GM12878 (cell line): ENCODE measurements at regions not wholly inside any gene's neighbourhood (a gene's known extent, or its start where the extent isn't known, plus 50 kb on each side); places are given as distances from the start of the nearest gene placed in this dataset.
A peak's percentile ranks its signal among the peaks of the same experiment; 100 is the strongest.

Experiments used
- DPF2 ChIP-seq: fragments of 450-650 bp; IDR thresholded peaks from 2 replicates; pipeline ENCODE4 v1.6.1; 2017; ENCODE audit warnings: mild to moderate bottlenecking
- EED ChIP-seq: sonication (generic); IDR thresholded peaks from 2 replicates; pipeline ENCODE4 v1.6.1; 2016; ENCODE audit warnings: antibody characterized with exemption, low read depth
- FOS ChIP-seq: IDR thresholded peaks from 3 replicates; pipeline ENCODE4 v1.6.1; 2011; ENCODE audit warnings: borderline replicate concordance; ENCODE audit not compliant: insufficient read length; ENCODE audit errors: extremely low read depth
- FOXM1 ChIP-seq: IDR thresholded peaks from 2 replicates; pipeline ENCODE4 v1.6.1; 2012; ENCODE audit warnings: low read depth, mild to moderate bottlenecking, inconsistent platforms, low read length, moderate library complexity
- MTA3 ChIP-seq: IDR thresholded peaks from 2 replicates; pipeline ENCODE4 v1.6.1; 2012; ENCODE audit warnings: low read length, inconsistent platforms, borderline replicate concordance
- TF ChIP-seq, protein P1 (sequence below): IDR thresholded peaks from 2 replicates; pipeline ENCODE4 v1.6.1; 2012; ENCODE audit warnings: improper control_type of control experiment, low read depth, low read length; ENCODE audit not compliant: insufficient replicate concordance
- TF ChIP-seq, protein P2 (sequence below), 3 experiments: IDR thresholded peaks in 2 of 3; conservative IDR thresholded peaks in 1 of 3; 2 replicates each; pipeline ENCODE4 v1.5.1; 2011; ENCODE audit warnings: low read depth in 3 of 3, low read length in 3 of 3, mild to moderate bottlenecking in 3 of 3, control low read depth in 2 of 3, moderate library complexity in 2 of 3, inconsistent platforms in 1 of 3, mixed read lengths in 1 of 3; ENCODE audit not compliant: control insufficient read depth in 2 of 3, insufficient read depth in 1 of 3; ENCODE audit errors: extremely low read depth in 1 of 3
- TF ChIP-seq, protein P3 (sequence below): IDR thresholded peaks from 2 replicates; pipeline ENCODE4 v1.6.1; 2012; ENCODE audit warnings: low read depth, low read length, improper control_type of control experiment

DNA sequence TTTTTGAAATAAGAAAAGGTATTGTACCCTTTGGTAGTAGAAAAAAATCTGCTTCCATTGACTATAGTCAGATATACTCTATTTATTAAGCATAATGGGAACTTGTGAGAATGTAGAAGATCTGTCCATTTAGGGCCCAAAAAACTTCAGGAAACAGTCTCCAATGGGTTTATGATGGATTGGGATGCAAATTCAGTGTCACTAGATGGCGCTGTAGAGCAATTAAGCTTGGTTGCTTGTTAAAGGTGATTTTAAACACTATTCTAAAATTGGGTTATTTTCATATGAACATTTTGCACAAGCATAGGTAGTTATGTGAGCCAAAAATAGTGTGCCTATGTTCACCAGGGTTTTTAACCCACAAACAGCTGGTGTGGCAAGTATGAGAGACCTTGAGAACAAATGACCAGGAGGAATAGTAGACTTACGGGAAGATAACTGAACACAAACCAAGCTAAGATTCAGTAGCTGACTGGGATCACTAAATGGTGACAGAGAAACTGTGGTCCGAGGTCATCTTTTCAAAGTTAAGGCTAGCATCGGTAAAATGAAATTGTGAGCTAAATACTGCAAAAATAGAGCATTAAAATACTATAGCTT, 80.3 kb upstream of the LSM6 start (continued):
- TF ChIP-seq, protein P1, sequence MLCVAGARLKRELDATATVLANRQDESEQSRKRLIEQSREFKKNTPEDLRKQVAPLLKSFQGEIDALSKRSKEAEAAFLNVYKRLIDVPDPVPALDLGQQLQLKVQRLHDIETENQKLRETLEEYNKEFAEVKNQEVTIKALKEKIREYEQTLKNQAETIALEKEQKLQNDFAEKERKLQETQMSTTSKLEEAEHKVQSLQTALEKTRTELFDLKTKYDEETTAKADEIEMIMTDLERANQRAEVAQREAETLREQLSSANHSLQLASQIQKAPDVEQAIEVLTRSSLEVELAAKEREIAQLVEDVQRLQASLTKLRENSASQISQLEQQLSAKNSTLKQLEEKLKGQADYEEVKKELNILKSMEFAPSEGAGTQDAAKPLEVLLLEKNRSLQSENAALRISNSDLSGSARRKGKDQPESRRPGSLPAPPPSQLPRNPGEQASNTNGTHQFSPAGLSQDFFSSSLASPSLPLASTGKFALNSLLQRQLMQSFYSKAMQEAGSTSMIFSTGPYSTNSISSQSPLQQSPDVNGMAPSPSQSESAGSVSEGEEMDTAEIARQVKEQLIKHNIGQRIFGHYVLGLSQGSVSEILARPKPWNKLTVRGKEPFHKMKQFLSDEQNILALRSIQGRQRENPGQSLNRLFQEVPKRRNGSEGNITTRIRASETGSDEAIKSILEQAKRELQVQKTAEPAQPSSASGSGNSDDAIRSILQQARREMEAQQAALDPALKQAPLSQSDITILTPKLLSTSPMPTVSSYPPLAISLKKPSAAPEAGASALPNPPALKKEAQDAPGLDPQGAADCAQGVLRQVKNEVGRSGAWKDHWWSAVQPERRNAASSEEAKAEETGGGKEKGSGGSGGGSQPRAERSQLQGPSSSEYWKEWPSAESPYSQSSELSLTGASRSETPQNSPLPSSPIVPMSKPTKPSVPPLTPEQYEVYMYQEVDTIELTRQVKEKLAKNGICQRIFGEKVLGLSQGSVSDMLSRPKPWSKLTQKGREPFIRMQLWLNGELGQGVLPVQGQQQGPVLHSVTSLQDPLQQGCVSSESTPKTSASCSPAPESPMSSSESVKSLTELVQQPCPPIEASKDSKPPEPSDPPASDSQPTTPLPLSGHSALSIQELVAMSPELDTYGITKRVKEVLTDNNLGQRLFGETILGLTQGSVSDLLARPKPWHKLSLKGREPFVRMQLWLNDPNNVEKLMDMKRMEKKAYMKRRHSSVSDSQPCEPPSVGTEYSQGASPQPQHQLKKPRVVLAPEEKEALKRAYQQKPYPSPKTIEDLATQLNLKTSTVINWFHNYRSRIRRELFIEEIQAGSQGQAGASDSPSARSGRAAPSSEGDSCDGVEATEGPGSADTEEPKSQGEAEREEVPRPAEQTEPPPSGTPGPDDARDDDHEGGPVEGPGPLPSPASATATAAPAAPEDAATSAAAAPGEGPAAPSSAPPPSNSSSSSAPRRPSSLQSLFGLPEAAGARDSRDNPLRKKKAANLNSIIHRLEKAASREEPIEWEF, result no peak
- TF ChIP-seq FOS (no peak), FOXM1 (0 out of 2 replicates have a peak, but pooled peaks have one; percentile 32), DPF2 (no peak), MTA3 (no peak), EED (no peak)
- TF ChIP-seq, protein P2, sequence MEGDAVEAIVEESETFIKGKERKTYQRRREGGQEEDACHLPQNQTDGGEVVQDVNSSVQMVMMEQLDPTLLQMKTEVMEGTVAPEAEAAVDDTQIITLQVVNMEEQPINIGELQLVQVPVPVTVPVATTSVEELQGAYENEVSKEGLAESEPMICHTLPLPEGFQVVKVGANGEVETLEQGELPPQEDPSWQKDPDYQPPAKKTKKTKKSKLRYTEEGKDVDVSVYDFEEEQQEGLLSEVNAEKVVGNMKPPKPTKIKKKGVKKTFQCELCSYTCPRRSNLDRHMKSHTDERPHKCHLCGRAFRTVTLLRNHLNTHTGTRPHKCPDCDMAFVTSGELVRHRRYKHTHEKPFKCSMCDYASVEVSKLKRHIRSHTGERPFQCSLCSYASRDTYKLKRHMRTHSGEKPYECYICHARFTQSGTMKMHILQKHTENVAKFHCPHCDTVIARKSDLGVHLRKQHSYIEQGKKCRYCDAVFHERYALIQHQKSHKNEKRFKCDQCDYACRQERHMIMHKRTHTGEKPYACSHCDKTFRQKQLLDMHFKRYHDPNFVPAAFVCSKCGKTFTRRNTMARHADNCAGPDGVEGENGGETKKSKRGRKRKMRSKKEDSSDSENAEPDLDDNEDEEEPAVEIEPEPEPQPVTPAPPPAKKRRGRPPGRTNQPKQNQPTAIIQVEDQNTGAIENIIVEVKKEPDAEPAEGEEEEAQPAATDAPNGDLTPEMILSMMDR (IDR thresholded peaks at IDR 0.05 in 2 of 3, conservative IDR thresholded peaks at IDR 0.05 in 1 of 3; ENCODE audit: control insufficient read depth in 2 of 3, extremely low read depth in 1 of 3, insufficient read depth in 1 of 3, low read depth in 3 of 3, low read length in 3 of 3), result peak; percentile 66 to 77 (median 77)
- TF ChIP-seq, protein P3, sequence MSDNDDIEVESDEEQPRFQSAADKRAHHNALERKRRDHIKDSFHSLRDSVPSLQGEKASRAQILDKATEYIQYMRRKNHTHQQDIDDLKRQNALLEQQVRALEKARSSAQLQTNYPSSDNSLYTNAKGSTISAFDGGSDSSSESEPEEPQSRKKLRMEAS, result no peak
- TF ChIP-seq, all 136 proteins: peak for 10
